ENCODE measurements at regions not wholly inside any gene's neighbourhood (a gene's known extent, or its start where the extent isn't known, plus 50 kb on each side); places are given as distances from the start of the nearest gene placed in this dataset.

DNA sequence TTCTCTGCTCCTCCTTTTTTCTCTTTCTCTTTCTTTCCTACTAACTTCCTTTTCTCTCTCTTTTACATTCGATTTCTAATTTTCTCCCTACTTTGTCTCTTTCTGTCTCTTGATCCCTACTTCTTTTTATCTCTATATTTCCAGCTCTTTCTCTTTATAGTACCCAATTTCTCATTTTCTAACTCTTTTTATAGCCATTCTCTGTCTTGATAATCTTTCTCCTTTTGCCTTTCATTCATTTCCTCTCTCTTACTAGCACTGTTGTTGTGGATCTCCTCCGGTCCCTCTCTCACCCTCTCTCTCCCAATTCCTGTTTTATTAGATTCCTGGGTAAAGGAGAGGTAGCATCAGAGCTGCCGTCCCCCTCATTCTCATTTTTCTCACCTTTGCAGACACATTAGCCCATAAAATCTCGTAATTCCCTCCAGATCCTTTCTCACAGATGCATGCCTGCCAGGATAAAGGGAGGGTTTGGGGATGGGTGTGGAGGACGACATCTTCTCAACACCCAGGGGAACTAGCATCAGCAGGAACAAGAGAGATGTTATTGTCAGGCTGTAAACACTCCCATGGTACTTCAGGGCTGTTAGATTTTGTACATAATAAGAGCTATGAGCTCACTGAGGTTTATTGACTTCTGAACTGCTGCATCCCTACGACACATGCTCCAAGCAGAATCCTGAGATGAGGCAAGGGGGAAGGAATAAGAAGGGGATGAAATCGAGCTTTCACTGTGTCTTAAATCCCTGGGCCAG lies 159.0 kb upstream of the GALNT2 start:
- TF ChIP-seq, protein P1, sequence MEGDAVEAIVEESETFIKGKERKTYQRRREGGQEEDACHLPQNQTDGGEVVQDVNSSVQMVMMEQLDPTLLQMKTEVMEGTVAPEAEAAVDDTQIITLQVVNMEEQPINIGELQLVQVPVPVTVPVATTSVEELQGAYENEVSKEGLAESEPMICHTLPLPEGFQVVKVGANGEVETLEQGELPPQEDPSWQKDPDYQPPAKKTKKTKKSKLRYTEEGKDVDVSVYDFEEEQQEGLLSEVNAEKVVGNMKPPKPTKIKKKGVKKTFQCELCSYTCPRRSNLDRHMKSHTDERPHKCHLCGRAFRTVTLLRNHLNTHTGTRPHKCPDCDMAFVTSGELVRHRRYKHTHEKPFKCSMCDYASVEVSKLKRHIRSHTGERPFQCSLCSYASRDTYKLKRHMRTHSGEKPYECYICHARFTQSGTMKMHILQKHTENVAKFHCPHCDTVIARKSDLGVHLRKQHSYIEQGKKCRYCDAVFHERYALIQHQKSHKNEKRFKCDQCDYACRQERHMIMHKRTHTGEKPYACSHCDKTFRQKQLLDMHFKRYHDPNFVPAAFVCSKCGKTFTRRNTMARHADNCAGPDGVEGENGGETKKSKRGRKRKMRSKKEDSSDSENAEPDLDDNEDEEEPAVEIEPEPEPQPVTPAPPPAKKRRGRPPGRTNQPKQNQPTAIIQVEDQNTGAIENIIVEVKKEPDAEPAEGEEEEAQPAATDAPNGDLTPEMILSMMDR (IDR thresholded peaks at IDR 0.05), result no peak
- no peak for TF ChIP-seq EZH2 (IDR thresholded peaks at IDR 0.05; ENCODE audit: borderline replicate concordance, insufficient read depth, low read depth, low read length, poor library complexity, severe bottlenecking)

All from B cell (primary cell).